WI38 (cell line): ENCODE measurements at regions not wholly inside any gene's neighbourhood (a gene's known extent, or its start where the extent isn't known, plus 50 kb on each side); places are given as distances from the start of the nearest gene placed in this dataset.

Experiments used
- H3K4me3 ChIP-seq: 2 replicates; pipeline ENCODE4 v1.5.1; 2011; ENCODE audit warnings: low read depth, mild to moderate bottlenecking, control low read depth, low read length
- CTCF ChIP-seq: IDR thresholded peaks from 2 replicates; pipeline ENCODE4 v1.5.1; 2012; ENCODE audit warnings: low read depth, mild to moderate bottlenecking, control low read depth, low read length

- no peak for TF ChIP-seq CTCF
Measured at GRCh38 chr5:163366757-163367156, 70.6 kb upstream of the CCNG1 start.

DNA sequence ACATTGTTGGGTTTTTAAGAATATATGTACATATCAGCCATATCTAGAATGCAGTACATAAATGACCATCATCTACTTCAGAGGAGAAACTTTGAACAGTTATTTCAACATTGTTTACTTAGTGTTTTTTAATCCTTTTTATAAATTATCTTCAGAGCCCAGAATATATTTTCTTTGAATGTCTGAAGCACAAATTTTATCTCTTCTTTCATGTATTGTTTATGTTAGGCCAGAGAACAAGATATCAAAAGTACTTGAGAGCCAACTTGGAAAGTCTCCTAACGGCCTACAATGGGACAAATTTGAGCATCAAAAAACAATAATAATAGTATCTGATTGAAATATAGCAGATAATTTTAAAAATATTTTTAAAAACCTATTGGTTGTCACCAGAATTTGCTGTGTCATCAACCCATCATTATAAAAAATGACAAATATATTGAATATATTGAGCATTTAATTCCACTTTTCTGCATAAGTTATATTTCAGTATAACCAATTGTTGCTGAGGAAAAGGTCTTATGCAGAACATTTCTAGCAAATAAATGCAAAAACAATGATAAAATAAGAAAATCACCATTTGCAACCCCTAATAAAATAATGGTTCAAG is 67.5 kb upstream of the CCNG1 start:
- TF ChIP-seq CTCF = no peak
- H3K4me3 ChIP-seq = no peak overlapping the region

More at GRCh38 chr5:163366757-163367156, 70.6 kb upstream of the CCNG1 start:
- no peak overlapping the region for H3K4me3 ChIP-seq

DNA sequence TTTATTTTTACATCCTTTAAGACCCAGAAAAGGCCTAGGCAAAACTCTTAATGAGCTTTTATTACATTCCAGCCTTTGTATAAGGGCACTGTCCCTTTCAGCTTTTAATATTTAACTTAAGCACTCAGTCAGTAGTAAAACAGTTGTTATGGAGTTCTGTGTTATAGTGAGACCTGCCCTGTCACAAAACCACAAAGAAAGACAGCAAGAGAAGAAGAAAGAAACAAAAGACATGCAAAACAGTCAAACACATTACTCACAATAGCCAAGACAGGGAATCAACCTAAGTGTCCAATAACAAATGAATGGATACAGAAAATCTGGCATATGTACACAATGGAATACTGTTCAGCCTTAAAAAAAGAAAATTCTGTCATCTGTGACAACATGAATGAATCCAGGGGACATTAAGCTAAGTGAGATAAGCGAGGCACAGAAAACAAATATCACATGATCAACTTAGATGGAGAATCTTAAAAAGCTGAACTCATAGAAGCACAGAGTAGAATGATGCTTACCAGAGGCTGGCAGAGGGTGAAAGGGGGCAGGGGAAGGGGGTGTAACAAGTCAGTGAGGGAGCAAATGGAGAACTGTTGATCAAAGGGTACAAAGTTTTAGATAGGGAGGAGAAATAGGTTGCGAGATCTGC is 63.8 kb upstream of the CCNG1 start:
- no peak overlapping the region for H3K4me3 ChIP-seq
- TF ChIP-seq CTCF = no peak

DNA sequence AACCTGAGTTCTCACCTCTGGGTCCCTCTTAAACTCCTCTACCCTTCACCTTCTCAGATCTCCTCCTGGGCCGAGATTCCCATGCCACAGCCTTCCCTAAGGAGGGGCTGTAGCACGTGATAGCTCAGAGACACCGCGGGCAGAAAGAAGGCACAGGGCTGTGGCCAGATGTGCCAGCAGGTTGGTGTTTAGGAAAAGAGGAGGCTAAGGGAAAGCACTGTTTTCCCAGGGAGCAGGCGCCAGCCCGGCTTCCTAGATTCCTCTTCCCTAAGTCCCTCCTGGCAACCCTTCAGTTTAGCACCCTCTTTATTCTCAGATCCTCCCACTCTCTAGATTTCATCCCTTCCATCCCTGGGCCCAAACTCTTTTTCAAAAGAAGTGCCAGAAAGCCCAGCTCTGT is 59.4 kb upstream of the CCNG1 start:
- no peak overlapping the region for H3K4me3 ChIP-seq
- TF ChIP-seq CTCF = no peak

DNA sequence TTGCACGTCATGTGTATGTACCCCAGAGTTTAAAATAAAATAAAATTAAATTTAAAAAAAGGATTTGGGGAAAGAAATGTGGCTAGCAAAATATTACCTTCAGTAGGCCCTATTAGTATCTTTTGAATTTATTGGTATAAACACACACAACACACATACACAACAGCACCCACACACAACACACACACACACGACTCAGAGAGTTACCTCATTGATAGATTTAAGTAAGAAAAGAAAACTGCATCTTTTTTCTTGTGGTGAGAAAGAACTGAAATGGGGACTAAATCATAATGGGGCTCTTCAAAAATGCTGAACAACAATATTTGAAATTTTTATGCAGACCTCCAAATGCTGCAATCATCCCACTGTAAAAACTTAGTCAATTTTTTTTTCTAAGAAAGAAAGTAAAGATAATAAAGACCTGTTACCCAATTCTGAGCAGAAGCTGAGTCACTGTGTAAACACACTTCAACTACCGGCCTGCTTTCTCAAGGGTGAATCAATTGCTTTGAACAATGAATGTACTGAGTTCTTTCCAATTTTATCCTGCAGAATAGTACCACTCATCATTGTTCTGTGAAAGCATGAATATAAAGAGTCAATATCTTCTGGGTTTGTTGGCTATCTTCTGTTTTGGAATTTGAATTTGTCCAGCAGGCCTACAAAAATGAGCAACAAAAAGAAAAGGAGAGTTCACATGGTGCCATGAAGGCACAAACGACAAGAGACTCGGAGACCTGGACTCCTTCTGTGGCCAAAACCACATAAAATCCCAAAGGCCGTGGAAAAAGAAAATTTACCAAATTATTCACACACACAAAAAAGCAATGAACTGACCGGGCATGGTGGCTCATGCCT is 57.9 kb upstream of the CCNG1 start:
- no peak for TF ChIP-seq CTCF
- no peak overlapping the region for H3K4me3 ChIP-seq

DNA sequence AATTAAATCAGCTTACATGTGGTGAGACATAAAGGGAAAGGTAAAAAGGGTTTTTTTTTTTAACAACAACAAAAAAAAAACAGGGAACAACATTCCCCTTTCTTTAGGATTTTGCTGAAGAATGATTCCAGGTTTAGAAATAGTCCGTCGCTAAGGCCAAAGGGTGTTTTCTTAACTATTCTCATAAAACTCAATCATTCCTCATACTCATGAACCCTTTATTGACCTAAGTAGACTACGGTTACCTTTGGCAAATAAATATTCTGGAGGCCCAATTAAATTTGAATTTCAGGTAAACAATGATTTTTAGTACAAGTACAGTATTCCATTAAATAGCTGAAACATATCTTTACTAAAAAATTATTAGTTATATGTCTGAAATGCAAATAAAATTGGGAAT is 55.6 kb upstream of the CCNG1 start:
- no peak overlapping the region for H3K4me3 ChIP-seq
- TF ChIP-seq CTCF = no peak

DNA sequence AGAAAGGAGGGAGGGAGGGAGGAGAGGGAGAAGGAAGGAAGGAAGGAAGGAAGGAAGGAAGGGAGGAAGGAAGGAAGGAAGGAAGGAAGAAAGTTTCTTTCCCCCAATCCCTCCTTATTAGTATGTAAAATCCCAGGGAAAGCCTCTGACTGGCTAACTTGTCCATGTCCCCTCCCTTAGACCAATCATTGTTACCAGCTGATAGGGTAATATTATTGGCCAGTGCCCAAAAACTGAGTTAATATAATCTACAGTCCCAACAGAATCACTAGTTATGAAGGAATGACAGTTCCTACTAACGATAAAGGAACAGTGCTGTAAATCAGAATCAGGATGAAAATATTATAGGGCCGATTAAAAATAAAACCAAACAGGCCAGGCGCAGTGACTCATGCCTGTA is 53.6 kb upstream of the CCNG1 start:
- no peak overlapping the region for H3K4me3 ChIP-seq
- no peak for TF ChIP-seq CTCF
